ENCODE measurements at regions not wholly inside any gene's neighbourhood (a gene's known extent, or its start where the extent isn't known, plus 50 kb on each side); places are given as distances from the start of the nearest gene placed in this dataset.

GRCh38 chr5:92942762-92943161 is 638.3 kb downstream of the NR2F1-AS1 start:
- no peak overlapping the region for H3K4me3 ChIP-seq
- H2AFZ ChIP-seq (ENCODE audit: control insufficient read depth, low read depth, low read length): no peak overlapping the region
- H3K27ac ChIP-seq (ENCODE audit: control insufficient read depth, insufficient read depth): no peak overlapping the region
- DNase-seq (ENCODE audit: low read depth, low spot score) (no peak), FAIRE-seq (no peak), ATAC-seq (no peak)
- H3K9me3 ChIP-seq (replicated peaks; ENCODE audit: control insufficient read depth, insufficient read depth, low read length): no peaks in the 10 kb centered on the region
- no peaks in the 10 kb centered on the region for H3K4me1 ChIP-seq (ENCODE audit: control insufficient read depth, insufficient read depth, low read length)
- no peaks in the 10 kb centered on the region for H3K79me2 ChIP-seq (ENCODE audit: control insufficient read depth, insufficient read depth, low read length)
- H3K27me3 ChIP-seq (replicated peaks in 1 of 2; ENCODE audit: control insufficient read depth in 2 of 2, insufficient read depth in 2 of 2, low read length in 1 of 2): no peaks in the 10 kb centered on the region
- CTCF ChIA-PET: no interaction called here
- no peak overlapping the region for H3K4me2 ChIP-seq (ENCODE audit: control insufficient read depth, insufficient read depth)
- BruUV-seq (replicated peaks): no TSS peak
- no peak overlapping the region for H3K9ac ChIP-seq (ENCODE audit: control insufficient read depth, insufficient read depth, low read length)
- SMC1A ChIA-PET (ENCODE audit: uncharacterized antibody, unreplicated experiment): no interaction called here
- intact Hi-C loops (cut with micrococcal nuclease; ENCODE audit: unreplicated experiment): no loop called here
- H4K20me1 ChIP-seq (ENCODE audit: control insufficient read depth, insufficient read depth): no peaks in the 10 kb centered on the region
- TF ChIP-seq CEBPZ (IDR thresholded peaks at IDR 0.05; ENCODE audit: low read depth, low read length) (no peak), NFYA (IDR thresholded peaks at IDR 0.05; ENCODE audit: borderline replicate concordance, low read depth, low read length) (no peak), ZNF207 (IDR thresholded peaks at IDR 0.05; ENCODE audit: borderline replicate concordance) (no peak), IRF5 (IDR thresholded peaks at IDR 0.05; ENCODE audit: borderline replicate concordance) (no peak), DPF2 (IDR thresholded peaks at IDR 0.05) (no peak), E2F4 (IDR thresholded peaks at IDR 0.05; ENCODE audit: low read depth, low read length) (no peak), RBBP5 (conservative IDR thresholded peaks at IDR 0.05) (no peak), CREM (IDR thresholded peaks at IDR 0.05; ENCODE audit: low read depth) (no peak), IKZF2 (IDR thresholded peaks at IDR 0.05) (no peak), SUPT20H (IDR thresholded peaks at IDR 0.05; ENCODE audit: borderline replicate concordance, control insufficient read depth, low read depth, low read length) (no peak), STAT1 (conservative IDR thresholded peaks at IDR 0.05) (no peak), ZNF274 (IDR thresholded peaks at IDR 0.05; ENCODE audit: insufficient read depth, insufficient read length) (no peak), USF2 (IDR thresholded peaks at IDR 0.05; ENCODE audit: borderline replicate concordance, low read depth, low read length) (no peak), NR2F1 (conservative IDR thresholded peaks at IDR 0.05) (no peak), BCLAF1 (IDR thresholded peaks at IDR 0.05) (no peak), PKNOX1 (IDR thresholded peaks at IDR 0.05) (no peak)
- H3K36me3 ChIP-seq (ENCODE audit: control insufficient read depth in 2 of 2, insufficient read depth in 2 of 2, low read length in 1 of 2): no peaks in the 10 kb centered on the region
- in situ Hi-C loops (cut with MboI): no loop called here
- POLR2A ChIA-PET: no interaction called here
- RAD21 ChIA-PET (ENCODE audit: unreplicated experiment): no interaction called here

Measured in GM12878 (cell line).